HG02623 (cell line): ENCODE measurements at regions not wholly inside any gene's neighbourhood (a gene's known extent, or its start where the extent isn't known, plus 50 kb on each side); places are given as distances from the start of the nearest gene placed in this dataset.

Experiments used
- ATAC-seq: cut with Tn5 transposase; IDR thresholded peaks from one replicate; pipeline ENCODE4 v1.9.1; 2021; ENCODE audit warnings: moderate library complexity; ENCODE audit not compliant: unreplicated experiment

- ATAC-seq: no peak
These were observed 143.9 kb downstream of the C9orf50 start for GRCh38 chr9:129476821-129477611.

- ATAC-seq: no peak
These were observed 146.0 kb downstream of the C9orf50 start for GRCh38 chr9:129474740-129475404.

- ATAC-seq: no peak
These were observed 147.2 kb downstream of the C9orf50 start for GRCh38 chr9:129473523-129474244.

- ATAC-seq: no peak
These were observed 148.2 kb downstream of the C9orf50 start for GRCh38 chr9:129472651-129473102.

GRCh38 chr9:129471201-129472019, 149.5 kb downstream of the C9orf50 start:
- ATAC-seq: no peak

GRCh38 chr9:129469988-129470316, 150.9 kb downstream of the C9orf50 start:
- no peak for ATAC-seq

GRCh38 chr9:129469188-129469987, 151.5 kb downstream of the C9orf50 start:
- ATAC-seq: no peak

GRCh38 chr9:129467739-129468666, 152.9 kb downstream of the C9orf50 start:
- ATAC-seq: no peak

GRCh38 chr9:129467004-129467588, 153.8 kb downstream of the C9orf50 start:
- ATAC-seq: no peak

- no peak for ATAC-seq
These were observed 154.9 kb downstream of the C9orf50 start for GRCh38 chr9:129465834-129466535.

- ATAC-seq: no peak
These were observed 155.7 kb downstream of the C9orf50 start for GRCh38 chr9:129464972-129465833.

- no peak for ATAC-seq
These were observed 156.9 kb downstream of the C9orf50 start for GRCh38 chr9:129463994-129464393.

GRCh38 chr9:129463477-129463876, 157.4 kb downstream of the C9orf50 start:
- no peak for ATAC-seq

- ATAC-seq: no peak
These were observed 158.5 kb downstream of the C9orf50 start for GRCh38 chr9:129462360-129462759.

- ATAC-seq: peak; percentile 62
These were observed 160.3 kb downstream of the C9orf50 start for GRCh38 chr9:129460323-129461261.
